Osteocyte (in vitro differentiated cells): ENCODE measurements at regions not wholly inside any gene's neighbourhood (a gene's known extent, or its start where the extent isn't known, plus 50 kb on each side); places are given as distances from the start of the nearest gene placed in this dataset.
"Not testable (repeated sequence)": the region's sequence is repeated elsewhere in the genome, so short reads cannot be mapped to it uniquely, and the experiment has no call there.

Experiments used
- DNase-seq: peaks from one replicate; pipeline ENCODE4 v3.0.0; 2021; ENCODE audit warnings: mixed read lengths; ENCODE audit not compliant: unreplicated experiment; ENCODE audit errors: extremely low spot score
- H3K27ac Mint-ChIP-seq: one replicate; pipeline ENCODE4 v1.8.0; 2021; ENCODE audit warnings: mild to moderate bottlenecking, mixed read lengths; ENCODE audit not compliant: unreplicated experiment
- H3K27me3 Mint-ChIP-seq: one replicate; pipeline ENCODE4 v1.8.0; 2021; ENCODE audit warnings: mixed read lengths; ENCODE audit not compliant: unreplicated experiment
- H3K36me3 Mint-ChIP-seq: one replicate; pipeline ENCODE4 v1.8.0; 2021; ENCODE audit warnings: mixed read lengths; ENCODE audit not compliant: unreplicated experiment
- H3K4me1 Mint-ChIP-seq: one replicate; pipeline ENCODE4 v1.8.0; 2021; ENCODE audit warnings: mixed read lengths; ENCODE audit not compliant: unreplicated experiment
- H3K4me3 Mint-ChIP-seq: one replicate; pipeline ENCODE4 v1.8.0; 2021; ENCODE audit warnings: mild to moderate bottlenecking, moderate library complexity, mixed read lengths; ENCODE audit not compliant: unreplicated experiment
- H3K9me3 Mint-ChIP-seq: one replicate; pipeline ENCODE4 v1.8.0; 2021; ENCODE audit warnings: mixed read lengths; ENCODE audit not compliant: unreplicated experiment

DNA sequence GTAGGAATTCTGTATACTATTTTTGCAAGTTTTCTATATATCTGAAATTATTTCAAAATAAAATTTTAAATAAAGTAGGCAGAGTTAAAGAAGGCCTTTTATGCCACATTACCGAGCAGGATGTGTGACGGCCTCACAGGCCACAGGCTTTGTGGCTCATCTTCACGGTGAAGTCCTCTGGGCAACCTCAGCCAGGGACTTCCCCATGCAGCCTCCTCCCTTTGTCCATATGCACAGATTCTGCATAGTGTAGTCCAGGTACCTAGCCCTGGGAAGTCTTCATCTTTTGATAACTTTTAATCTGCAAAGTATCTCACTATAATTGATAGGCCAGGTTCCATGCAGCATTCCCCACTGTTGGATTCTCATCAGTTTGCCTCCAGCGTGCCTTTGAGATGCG, 62.8 kb downstream of the ARHGAP11B start:
- not testable (repeated sequence) for DNase-seq, H3K27me3 Mint-ChIP-seq, H3K4me1 Mint-ChIP-seq

DNA sequence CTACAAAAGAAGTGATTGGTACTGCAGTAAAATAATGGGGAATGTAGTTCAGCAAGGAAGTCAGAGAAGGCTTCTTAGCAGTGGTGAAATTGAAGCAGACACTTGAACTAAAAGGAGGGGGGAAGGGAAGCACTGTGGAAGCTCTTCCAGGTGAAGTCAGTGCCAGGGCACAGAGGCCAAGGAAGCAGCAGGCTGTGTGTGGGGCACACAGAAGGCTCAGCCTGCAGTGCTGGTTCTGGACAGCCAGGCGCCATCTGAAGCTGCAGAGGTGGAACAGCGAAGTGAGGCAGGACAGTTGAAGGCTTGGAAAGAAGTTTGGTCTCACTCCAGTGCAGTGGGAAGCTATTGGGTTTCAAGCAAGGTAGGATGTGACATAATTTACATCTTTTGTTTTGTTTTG, 64.2 kb downstream of the ARHGAP11B start:
- not testable (repeated sequence) for DNase-seq, H3K36me3 Mint-ChIP-seq, H3K4me1 Mint-ChIP-seq, H3K9me3 Mint-ChIP-seq, H3K27ac Mint-ChIP-seq, H3K4me3 Mint-ChIP-seq, H3K27me3 Mint-ChIP-seq

More for the DNA sequence above, 62.8 kb downstream of the ARHGAP11B start:
- not testable (repeated sequence) for H3K9me3 Mint-ChIP-seq, H3K36me3 Mint-ChIP-seq, H3K27ac Mint-ChIP-seq, H3K4me3 Mint-ChIP-seq

DNA sequence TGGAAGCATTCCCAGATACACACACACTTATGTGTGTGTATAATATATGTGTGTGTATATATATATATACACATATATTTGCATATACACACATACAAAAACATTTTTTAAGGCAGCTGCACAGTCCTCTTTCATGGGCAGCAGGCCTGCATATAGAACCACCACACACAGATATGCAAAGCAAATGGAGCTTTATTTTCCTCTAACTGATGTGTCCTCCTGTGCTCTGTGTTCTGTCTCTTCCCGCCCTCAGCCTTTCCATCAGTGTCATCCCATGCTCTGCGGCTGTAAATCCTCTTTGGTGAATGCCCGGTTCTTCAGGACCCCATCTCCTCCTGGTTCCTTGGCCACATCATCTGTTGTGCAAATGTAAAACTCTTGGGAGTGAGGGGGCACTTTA, 69.9 kb downstream of the ARHGAP11B start:
- not testable (repeated sequence) for DNase-seq, H3K9me3 Mint-ChIP-seq, H3K4me1 Mint-ChIP-seq, H3K4me3 Mint-ChIP-seq, H3K36me3 Mint-ChIP-seq, H3K27ac Mint-ChIP-seq, H3K27me3 Mint-ChIP-seq

DNA sequence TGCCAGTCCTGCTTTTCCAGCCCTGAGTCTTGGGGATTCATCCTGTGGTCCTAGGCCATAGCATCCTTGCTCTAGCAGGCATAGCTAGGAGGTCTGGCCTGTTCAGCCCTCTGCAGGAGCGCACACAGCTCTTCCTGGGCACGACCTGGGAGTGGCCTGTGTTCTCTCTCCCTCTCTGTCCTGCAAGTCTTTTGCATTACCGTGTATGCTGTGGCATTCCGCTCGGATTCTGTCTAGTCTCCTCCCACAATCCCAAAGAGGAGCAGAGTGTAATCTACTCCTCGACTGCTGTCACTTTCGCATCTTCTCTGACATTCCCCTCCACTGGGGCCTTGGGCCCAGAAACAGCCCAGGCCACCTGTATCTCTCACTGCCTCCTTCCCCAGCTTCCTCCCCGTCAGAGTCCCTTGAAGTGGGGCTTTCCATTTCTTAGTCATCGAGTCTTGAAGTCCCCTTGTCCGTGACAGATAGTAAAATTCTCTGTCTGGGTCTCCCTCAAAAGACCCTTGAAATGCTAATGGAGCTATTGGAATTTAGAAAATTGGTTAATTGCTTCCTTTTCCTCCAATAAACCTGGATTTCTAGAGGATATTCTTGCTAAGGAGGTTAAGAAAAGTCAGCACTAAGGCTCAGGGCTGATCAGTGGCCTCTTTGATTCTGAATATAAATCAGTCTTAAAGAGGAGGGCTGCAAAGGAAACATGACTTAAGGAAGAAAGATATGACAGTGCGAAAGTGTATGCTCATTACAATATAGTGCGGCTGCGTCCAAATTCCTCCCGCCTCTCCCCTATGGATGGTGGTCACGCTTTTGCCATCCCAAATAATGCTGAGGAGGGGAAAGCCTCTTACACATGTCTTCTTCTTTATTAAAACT, 70.7 kb downstream of the ARHGAP11B start:
- not testable (repeated sequence) for H3K27me3 Mint-ChIP-seq, H3K9me3 Mint-ChIP-seq, DNase-seq, H3K4me1 Mint-ChIP-seq, H3K27ac Mint-ChIP-seq, H3K36me3 Mint-ChIP-seq, H3K4me3 Mint-ChIP-seq

DNA sequence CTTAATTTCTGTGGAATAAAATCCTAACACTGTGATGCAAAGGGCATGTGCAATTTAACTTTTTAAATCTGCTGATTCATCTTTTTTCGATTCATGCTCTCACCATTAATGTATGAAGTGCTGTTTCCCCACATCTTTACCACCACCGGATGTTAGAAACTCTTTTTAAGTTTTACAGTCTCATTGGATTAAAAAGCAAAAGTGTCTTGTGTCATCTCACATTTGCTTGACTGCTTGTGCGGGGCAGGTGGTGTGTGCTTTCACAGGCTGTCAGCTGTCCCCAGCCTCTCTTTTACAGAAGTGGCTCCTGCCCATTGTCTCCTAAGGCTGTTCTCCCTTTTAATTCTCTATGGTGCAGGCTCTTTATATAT, 71.4 kb downstream of the ARHGAP11B start:
- not testable (repeated sequence) for H3K36me3 Mint-ChIP-seq, DNase-seq, H3K4me3 Mint-ChIP-seq, H3K27me3 Mint-ChIP-seq, H3K9me3 Mint-ChIP-seq, H3K27ac Mint-ChIP-seq, H3K4me1 Mint-ChIP-seq

DNA sequence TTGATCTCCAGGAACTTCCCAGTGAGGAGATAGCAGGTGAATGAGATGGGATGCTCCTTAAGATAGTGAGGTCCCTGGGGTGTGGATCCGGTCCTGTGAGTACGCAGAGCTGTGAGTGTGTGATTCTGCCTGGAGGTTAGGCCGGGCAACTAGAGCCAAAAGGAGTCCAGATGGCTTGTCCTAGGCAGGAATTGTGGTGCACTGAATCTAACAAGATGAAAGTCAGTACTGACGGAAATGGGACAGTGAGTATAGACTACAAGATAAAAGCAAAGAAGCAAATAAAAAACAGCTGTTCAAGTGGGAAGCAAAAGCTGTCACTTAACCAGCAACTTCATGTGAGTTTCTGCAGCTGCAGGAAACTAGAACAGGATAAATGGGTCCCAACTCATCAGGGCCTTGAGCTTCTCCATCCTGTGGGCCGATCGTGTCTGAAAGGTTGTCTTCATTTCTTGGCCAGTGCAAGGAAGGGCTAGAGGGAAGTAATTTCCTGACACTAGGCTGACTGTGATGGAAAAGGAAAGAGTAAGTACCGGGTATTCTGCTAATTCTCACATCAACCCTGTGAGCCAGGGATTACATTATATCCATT, 74.2 kb downstream of the ARHGAP11B start:
- H3K27me3 Mint-ChIP-seq, H3K36me3 Mint-ChIP-seq, DNase-seq, H3K4me3 Mint-ChIP-seq, H3K4me1 Mint-ChIP-seq, H3K9me3 Mint-ChIP-seq, H3K27ac Mint-ChIP-seq: not testable (repeated sequence)

DNA sequence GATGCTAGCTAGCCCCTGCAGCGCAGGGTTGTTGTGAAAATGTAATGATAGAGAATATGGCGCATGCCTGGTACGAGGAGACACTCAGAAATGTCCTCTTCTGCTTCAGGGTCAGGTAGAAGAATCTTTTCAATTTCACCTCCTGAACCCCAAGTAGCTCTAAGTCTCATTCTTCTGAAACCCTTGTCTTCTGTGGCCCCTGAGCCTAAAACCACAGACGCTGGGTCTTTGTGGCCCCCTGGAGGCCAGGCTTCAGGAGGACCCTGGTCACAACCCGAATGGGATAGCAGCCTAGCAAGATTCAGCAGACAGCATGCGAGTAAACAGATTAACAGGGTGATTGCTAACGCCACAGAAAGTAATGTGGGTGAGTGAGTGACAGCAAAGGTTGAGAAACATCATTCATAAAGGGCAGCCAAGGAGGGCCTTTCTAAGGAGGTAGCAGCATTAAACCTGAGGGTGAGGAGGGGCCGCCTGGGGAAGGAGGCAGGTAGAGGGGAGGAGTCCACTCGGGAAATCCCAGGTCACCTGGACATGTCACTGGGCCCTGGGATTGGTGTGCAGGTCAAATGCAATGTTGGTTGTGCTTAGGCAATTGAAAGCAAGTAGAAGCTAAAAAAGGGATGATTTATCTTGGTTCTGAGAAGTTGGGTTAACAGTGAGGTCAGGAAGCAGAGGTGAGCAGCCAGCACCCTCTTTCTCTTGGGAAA, 82.2 kb downstream of the ARHGAP11B start:
- H3K27ac Mint-ChIP-seq, H3K4me1 Mint-ChIP-seq, H3K4me3 Mint-ChIP-seq, DNase-seq, H3K27me3 Mint-ChIP-seq, H3K9me3 Mint-ChIP-seq, H3K36me3 Mint-ChIP-seq: not testable (repeated sequence)

DNA sequence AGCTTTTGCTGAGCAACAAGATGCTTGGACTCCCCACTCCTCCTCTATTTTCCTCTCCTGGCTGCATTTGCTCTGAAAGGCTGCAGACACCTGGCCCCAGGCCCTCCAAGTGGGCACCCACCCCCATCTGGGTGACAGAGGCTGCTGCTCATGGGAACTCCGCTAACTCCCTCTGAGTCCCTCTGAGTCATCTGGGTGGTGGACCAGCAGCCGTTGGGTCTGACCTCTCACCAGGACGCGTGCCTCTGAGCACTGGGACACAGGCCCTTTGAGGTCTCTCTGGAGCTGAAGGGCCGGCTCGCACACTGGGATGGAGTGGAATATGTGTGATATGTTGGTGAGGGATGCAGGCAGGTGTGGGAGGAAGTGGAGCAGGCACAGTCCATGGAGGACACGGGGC, 82.9 kb downstream of the ARHGAP11B start:
- not testable (repeated sequence) for H3K9me3 Mint-ChIP-seq, H3K27ac Mint-ChIP-seq, H3K36me3 Mint-ChIP-seq, DNase-seq, H3K4me1 Mint-ChIP-seq, H3K27me3 Mint-ChIP-seq, H3K4me3 Mint-ChIP-seq

DNA sequence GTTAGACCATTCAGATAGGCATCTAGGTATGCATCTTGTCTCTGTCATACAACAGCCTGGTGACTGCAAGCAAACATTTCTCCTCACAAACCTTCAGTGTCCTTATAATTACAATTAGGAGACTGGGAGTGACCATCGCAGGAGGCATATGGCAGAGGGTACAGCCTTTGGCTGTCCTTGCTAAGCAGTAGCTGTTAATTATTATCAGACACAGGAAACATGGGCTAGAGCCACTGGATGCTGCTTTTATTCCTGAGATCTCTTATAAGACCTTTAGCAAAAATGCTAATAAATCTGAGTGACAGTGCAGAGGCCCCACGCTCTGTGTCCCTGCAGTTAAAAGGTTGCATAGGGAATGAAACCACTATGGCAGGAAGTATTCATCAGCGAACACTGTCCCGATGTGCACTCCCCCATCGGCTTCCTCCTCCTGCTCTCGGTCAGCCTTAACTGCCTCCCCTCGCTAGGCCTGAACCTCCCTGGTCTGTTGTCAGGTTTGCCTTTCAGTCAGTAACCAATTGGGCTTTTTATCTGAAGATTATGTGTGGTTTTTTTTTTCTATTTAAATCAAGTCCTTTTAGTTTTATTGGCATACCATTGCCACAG, 92.2 kb downstream of the ARHGAP11B start:
- DNase-seq, H3K27me3 Mint-ChIP-seq, H3K4me1 Mint-ChIP-seq, H3K9me3 Mint-ChIP-seq, H3K4me3 Mint-ChIP-seq, H3K27ac Mint-ChIP-seq, H3K36me3 Mint-ChIP-seq: not testable (repeated sequence)

DNA sequence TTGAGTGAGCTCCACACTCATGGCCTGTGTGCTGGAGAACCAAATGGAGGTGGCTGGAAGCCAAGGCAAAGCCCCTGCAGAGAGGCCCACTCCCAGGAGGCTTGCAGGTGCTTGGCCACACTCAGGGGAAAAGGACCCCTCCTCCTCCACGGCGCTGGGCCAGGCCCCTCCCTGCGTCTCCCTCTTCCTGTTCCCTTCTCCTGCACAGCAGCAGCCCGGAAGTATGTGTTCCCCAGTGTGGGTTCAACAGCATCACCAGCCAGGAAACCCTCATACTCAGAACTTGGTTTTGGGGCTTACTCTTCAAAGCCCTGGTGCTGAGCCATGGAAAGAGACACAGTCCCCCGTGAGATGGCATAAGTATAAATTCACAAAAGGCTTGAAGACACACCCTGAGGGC, 93.4 kb downstream of the ARHGAP11B start:
- not testable (repeated sequence) for H3K36me3 Mint-ChIP-seq, H3K27ac Mint-ChIP-seq, H3K4me3 Mint-ChIP-seq, DNase-seq, H3K9me3 Mint-ChIP-seq, H3K27me3 Mint-ChIP-seq, H3K4me1 Mint-ChIP-seq

DNA sequence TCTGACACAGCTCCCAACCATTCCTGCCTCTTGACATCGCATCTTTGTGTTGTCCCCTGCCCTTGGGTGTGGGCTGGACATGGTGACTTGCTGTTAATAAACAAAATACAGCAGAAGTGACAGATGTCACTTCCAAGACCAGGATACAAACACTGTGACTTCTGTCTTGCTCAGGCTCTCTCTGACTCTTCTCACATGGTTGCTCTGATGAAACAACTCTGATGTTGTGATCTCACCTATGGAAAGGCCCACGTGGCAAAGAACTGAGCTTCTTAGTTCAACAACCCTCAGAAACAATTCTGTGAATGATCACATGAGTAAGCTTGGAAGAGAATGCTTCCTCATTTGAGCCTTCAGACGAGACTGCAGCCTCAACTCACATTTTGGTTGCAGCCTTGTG, 94.9 kb downstream of the ARHGAP11B start:
- H3K9me3 Mint-ChIP-seq, H3K4me1 Mint-ChIP-seq: not testable (repeated sequence)

DNA sequence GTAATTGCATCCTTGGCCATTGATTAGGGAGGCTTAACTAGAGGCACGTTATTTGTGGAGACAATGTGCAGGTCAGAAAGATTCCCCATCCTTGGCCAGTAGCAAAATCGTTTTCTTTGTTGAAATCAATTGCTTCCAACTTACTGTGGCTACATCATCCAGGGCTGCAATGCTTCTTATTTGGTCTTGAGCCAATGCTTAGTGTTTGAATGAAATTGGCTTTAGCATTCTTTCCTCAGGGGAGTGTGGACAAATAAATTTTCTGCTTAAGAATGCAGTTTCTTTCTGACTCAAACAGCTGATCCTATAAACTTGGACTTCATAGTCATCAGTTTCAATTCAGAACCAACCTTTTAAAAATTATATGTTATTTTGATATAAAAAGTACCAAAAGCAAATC, 95.6 kb downstream of the ARHGAP11B start:
- not testable (repeated sequence) for H3K27me3 Mint-ChIP-seq, H3K9me3 Mint-ChIP-seq, H3K4me3 Mint-ChIP-seq, DNase-seq, H3K36me3 Mint-ChIP-seq, H3K27ac Mint-ChIP-seq, H3K4me1 Mint-ChIP-seq

More for the DNA sequence above, 94.9 kb downstream of the ARHGAP11B start:
- H3K36me3 Mint-ChIP-seq, DNase-seq, H3K27me3 Mint-ChIP-seq, H3K4me3 Mint-ChIP-seq, H3K27ac Mint-ChIP-seq: not testable (repeated sequence)
